Eye (tissue), 1 donor: ENCODE measurements at regions not wholly inside any gene's neighbourhood (a gene's known extent, or its start where the extent isn't known, plus 50 kb on each side); places are given as distances from the start of the nearest gene placed in this dataset.

ENCODE experiments used
- DNase-seq: peaks from one replicate; pipeline ENCODE4 v3.0.0-alpha.2; 2015

GRCh38 chr3:23644099-23644498 is 161.7 kb upstream of the UBE2E1 start:
- DNase-seq: no peak

GRCh38 chr3:23644676-23645075 is 161.1 kb upstream of the UBE2E1 start:
- no peak for DNase-seq

GRCh38 chr3:23645533-23646183 is 160.1 kb upstream of the UBE2E1 start:
- DNase-seq: no peak

GRCh38 chr3:23646184-23646920 is 159.4 kb upstream of the UBE2E1 start:
- DNase-seq: no peak

GRCh38 chr3:23647706-23648258 is 158.0 kb upstream of the UBE2E1 start:
- no peak for DNase-seq

GRCh38 chr3:23648326-23648995 is 157.3 kb upstream of the UBE2E1 start:
- DNase-seq: peak; percentile 37

GRCh38 chr3:23648996-23649395 is 156.8 kb upstream of the UBE2E1 start:
- DNase-seq: no peak

- no peak for DNase-seq
Observed at GRCh38 chr3:23649448-23649847, 156.3 kb upstream of the UBE2E1 start.

- peak; percentile 49 for DNase-seq
Observed at GRCh38 chr3:23650371-23651140, 155.2 kb upstream of the UBE2E1 start.

- DNase-seq: no peak
Observed at GRCh38 chr3:23653647-23654525, 151.9 kb upstream of the UBE2E1 start.

- DNase-seq: no peak
Observed at GRCh38 chr3:23654571-23654970, 151.2 kb upstream of the UBE2E1 start.

- no peak for DNase-seq
Observed at GRCh38 chr3:23655749-23656148, 150.0 kb upstream of the UBE2E1 start.

GRCh38 chr3:23656199-23656598 is 149.6 kb upstream of the UBE2E1 start:
- DNase-seq: no peak

- DNase-seq: no peak
Observed at GRCh38 chr3:23656821-23657220, 148.9 kb upstream of the UBE2E1 start.

GRCh38 chr3:23657647-23658046 is 148.1 kb upstream of the UBE2E1 start:
- no peak for DNase-seq

- no peak for DNase-seq
Observed at GRCh38 chr3:23659274-23659673, 146.5 kb upstream of the UBE2E1 start.

GRCh38 chr3:23659840-23660430 is 145.8 kb upstream of the UBE2E1 start:
- DNase-seq: peak; percentile 30

GRCh38 chr3:23662079-23662617 is 143.6 kb upstream of the UBE2E1 start:
- no peak for DNase-seq

GRCh38 chr3:23663246-23663645 is 142.5 kb upstream of the UBE2E1 start:
- DNase-seq: no peak

GRCh38 chr3:23663661-23664186 is 142.0 kb upstream of the UBE2E1 start:
- DNase-seq: no peak

- DNase-seq: no peak
Observed at GRCh38 chr3:23664459-23664858, 141.3 kb upstream of the UBE2E1 start.
